K562 (cell line): ENCODE measurements at regions not wholly inside any gene's neighbourhood (a gene's known extent, or its start where the extent isn't known, plus 50 kb on each side); places are given as distances from the start of the nearest gene placed in this dataset.

Experiments used
- ATAC-seq: fragments of 200-7000 bp; cut with Tn5 transposase; 3 replicates; pipeline ENCODE4 v1.9.1; 2020; ENCODE audit warnings: moderate library complexity
- BruUV-seq: library from RNA; stranded (reverse); fragments of 400-500 nt; replicated peaks from 2 replicates; lab custom pipeline; 2021; lab: Mats Ljungman, UMichigan
- CTCF ChIA-PET: fragments of 300-600 bp; formaldehyde crosslinking; extraction: SDS; loops from one replicate; lab custom pipeline; 2021; ENCODE audit warnings: low intra/inter-chr PET ratio; lab: Yijun Ruan, JAX
- POLR2A ChIA-PET: fragments of 300-600, 350-650 bp; sonication (Branson Sonifier 250); formaldehyde crosslinking; extraction: SDS; loops from one replicate; lab custom pipeline; 2021; ENCODE audit warnings: antibody characterized with exemption, inconsistent platforms; lab: Yijun Ruan, JAX
- DNase-seq, 4 experiments: peaks; one replicate each; pipeline versions ENCODE4 v3.0.0 to v3.0.0-alpha.2; 2011 to 2018; ENCODE audit warnings: low spot score in 3 of 4, mixed read lengths in 3 of 4; ENCODE audit errors: extremely low read depth in 1 of 4
- FAIRE-seq: peaks from 2 replicates; lab custom pipeline; 2011; peaks lifted over from hg19 to GRCh38; lab: Jason Lieb, UNC
- H2AFZ ChIP-seq: 2 replicates; pipeline ENCODE4 v1.6.0; 2011; ENCODE audit warnings: low read depth, low read length, control low read depth, inconsistent platforms
- H3K27ac ChIP-seq: fragments of 200-600 bp; 3 replicates; pipeline ENCODE4 v1.8.0; 2011; ENCODE audit warnings: low read depth, mild to moderate bottlenecking, control low read depth, inconsistent platforms, low read length, moderate library complexity, mixed read lengths; ENCODE audit errors: extremely low read depth
- H3K27me3 ChIP-seq, 2 experiments: fragments of 300-600 bp in 1 of 2; 2 replicates in 1 of 2; 3 replicates in 1 of 2; pipeline versions ENCODE4 v1.6.0 to v1.8.0; 2011; ENCODE audit warnings: inconsistent platforms in 2 of 2, low read length in 2 of 2, mild to moderate bottlenecking in 1 of 2, mixed read lengths in 1 of 2, moderate library complexity in 1 of 2; ENCODE audit not compliant: control insufficient read depth in 2 of 2, insufficient read depth in 2 of 2
- H3K36me3 ChIP-seq: fragments of 300-600 bp; 3 replicates; pipeline ENCODE4 v1.8.0; 2011; ENCODE audit warnings: mild to moderate bottlenecking, low read length, inconsistent platforms; ENCODE audit not compliant: control insufficient read depth, insufficient read depth
- H3K4me1 ChIP-seq, 2 experiments: fragments of 200-600 bp in 1 of 2; replicated peaks in 1 of 2; 2 replicates in 1 of 2; 3 replicates in 1 of 2; pipeline versions ENCODE4 v1.5.1 to v1.8.0; 2011; ENCODE audit warnings: inconsistent platforms in 2 of 2, low read length in 2 of 2, mild to moderate bottlenecking in 1 of 2, mixed read lengths in 1 of 2, moderate library complexity in 1 of 2; ENCODE audit not compliant: control insufficient read depth in 2 of 2, insufficient read depth in 2 of 2
- H3K4me2 ChIP-seq: 2 replicates; pipeline ENCODE4 v1.6.1; 2011; ENCODE audit warnings: low read length, control low read depth, inconsistent platforms, mixed read lengths; ENCODE audit not compliant: insufficient read depth
- H3K4me3 ChIP-seq: fragments of 200-600 bp; sonication (generic), shearing (Covaris generic); 2 replicates; pipeline ENCODE4 v1.5.1; 2016; ENCODE audit warnings: control low read depth, inconsistent platforms
- H3K79me2 ChIP-seq: fragments of 200-600 bp; 3 replicates; pipeline ENCODE4 v1.8.0; 2011; ENCODE audit warnings: low read length, inconsistent platforms; ENCODE audit not compliant: control insufficient read depth, insufficient read depth
- H3K9ac ChIP-seq, 2 experiments: 2 replicates each; pipeline versions ENCODE4 v1.6.0 to v1.6.1; 2011; ENCODE audit warnings: low read depth in 2 of 2, low read length in 2 of 2, control low read depth in 1 of 2, inconsistent platforms in 1 of 2, mild to moderate bottlenecking in 1 of 2, mixed read lengths in 1 of 2; ENCODE audit not compliant: insufficient read depth in 1 of 2
- H3K9me1 ChIP-seq: one replicate; pipeline ENCODE4 v1.6.0; 2011; ENCODE audit warnings: inconsistent platforms, mild to moderate bottlenecking, low read length, moderate library complexity; ENCODE audit not compliant: control insufficient read depth, insufficient read depth
- H3K9me3 ChIP-seq: replicated peaks from 2 replicates; pipeline ENCODE4 v1.5.1; 2011; ENCODE audit warnings: low read depth, low read length, inconsistent platforms; ENCODE audit not compliant: control insufficient read depth, insufficient read depth
- H4K20me1 ChIP-seq: replicated peaks from 2 replicates; pipeline ENCODE4 v1.6.1; 2011; ENCODE audit warnings: low read length, inconsistent platforms, mixed read lengths; ENCODE audit not compliant: control insufficient read depth, insufficient read depth
- CHAMP1 ChIP-seq: fragments of 450-650 bp; IDR thresholded peaks from 2 replicates; pipeline ENCODE4 v1.6.1; 2016; ENCODE audit warnings: mild to moderate bottlenecking
- FOXM1 ChIP-seq, 2 experiments: fragments of 450-650 bp in 1 of 2; sonication (generic) in 1 of 2; formaldehyde crosslinking in 1 of 2; IDR thresholded peaks; 2 replicates each; pipeline versions ENCODE4 v1.6.1 to v1.9.0; 2017 to 2022; ENCODE audit warnings: low read depth in 2 of 2, mild to moderate bottlenecking in 2 of 2, missing genetic modification reagents in 1 of 2, moderate library complexity in 1 of 2
- GTF2A2 ChIP-seq: IDR thresholded peaks from 2 replicates; pipeline ENCODE4 v1.6.1; 2016; ENCODE audit warnings: mild to moderate bottlenecking, missing genetic modification characterization, missing compliant biosample characterization
- MAFF ChIP-seq: IDR thresholded peaks from 2 replicates; pipeline ENCODE4 v1.6.1; 2012; ENCODE audit warnings: low read length, improper control_type of control experiment
- NFE2 ChIP-seq: IDR thresholded peaks from 2 replicates; pipeline ENCODE4 v1.6.1; 2014; ENCODE audit warnings: antibody characterized with exemption, low read depth
- NR2F6 ChIP-seq: fragments of 450-650 bp; formaldehyde crosslinking; IDR thresholded peaks from 2 replicates; pipeline ENCODE4 v1.4.0; 2020; ENCODE audit warnings: mild to moderate bottlenecking
- NUFIP1 ChIP-seq: fragments of 450-650 bp; IDR thresholded peaks from 2 replicates; pipeline ENCODE4 v1.6.1; 2018; ENCODE audit not compliant: partially characterized antibody
- SMARCC2 ChIP-seq: fragments of 450-650 bp; IDR thresholded peaks from 2 replicates; pipeline ENCODE4 v1.6.1; 2017; ENCODE audit warnings: antibody characterized with exemption, moderate library complexity, mild to moderate bottlenecking, low read depth
- TCFL5 ChIP-seq: fragments of 250-450 bp; sonication (Bioruptor Pico); conservative IDR thresholded peaks from 2 replicates; pipeline ENCODE4 v1.6.1; 2021; ENCODE audit warnings: mild to moderate bottlenecking, moderate library complexity, matching md5 sums
- XRCC4 ChIP-seq: IDR thresholded peaks from one replicate; pipeline ENCODE4 v1.6.1; 2011; ENCODE audit not compliant: insufficient read depth, insufficient read length; ENCODE audit errors: extremely low read depth
- ZNF165 ChIP-seq: fragments of 250-450 bp; sonication (Bioruptor Pico); IDR thresholded peaks from 2 replicates; pipeline ENCODE4 v1.4.0; 2020; ENCODE audit warnings: borderline replicate concordance
- ZNF24 ChIP-seq: fragments of 450-650 bp; IDR thresholded peaks from 2 replicates; pipeline ENCODE4 v1.6.1; 2016
- WGBS: fragments of 100-300 bp; shearing (Covaris generic); methylation state at CpG from one replicate; pipeline ENCODE4 v1.1.6; 2016; ENCODE audit warnings: low coverage, mixed read lengths; ENCODE audit not compliant: insufficient coverage; ENCODE audit errors: missing lambda C conversion rate; 5-methylcytosine and 5-hydroxymethylcytosine counted together
- in situ Hi-C: fragments of 300-500 bp; cut with MboI; formaldehyde crosslinking; loops from 4 replicates; pipeline ENCODE4 v1.15.0; 2018; ENCODE audit warnings: inconsistent platforms, mixed read lengths
- intact Hi-C: fragments of 100-400 bp; cut with micrococcal nuclease; formaldehyde crosslinking; loops from 2 replicates; pipeline ENCODE4 v1.14.2; 2022

- TF ChIP-seq CHAMP1 (no peak), MAFF (no peak)
- TF ChIP-seq, all 486 proteins: peak for 0
Measured at GRCh38 chr12:91460469-91460868, 277.9 kb upstream of the DCN start (continued).

GRCh38 chr12:91455321-91455720 lies 272.7 kb upstream of the DCN start:
- in situ Hi-C loops (no loop called here), intact Hi-C loops (no loop called here)
- H4K20me1 ChIP-seq = no peaks in the 10 kb centered on the region
- ChIA-PET POLR2A (no interaction called here), CTCF (no interaction called here)
- no peak for DNase-seq
- H3K27ac ChIP-seq = no peak overlapping the region
- no peaks in the 10 kb centered on the region for H3K9me1 ChIP-seq
- no peak overlapping the region for H3K9ac ChIP-seq
- H3K4me3 ChIP-seq = no peak overlapping the region
- H3K27me3 ChIP-seq = no peaks in the 10 kb centered on the region
- FAIRE-seq = no peak
- H2AFZ ChIP-seq = no peak overlapping the region
- no peak overlapping the region for H3K4me2 ChIP-seq
- H3K36me3 ChIP-seq = no peaks in the 10 kb centered on the region
- 55% methylated on average over 5 of the region's 5 CpGs for WGBS
- H3K9me3 ChIP-seq = no peaks in the 10 kb centered on the region
- no peak for ATAC-seq
- TF ChIP-seq XRCC4 (no peak), NUFIP1 (no peak), ZNF165 (no peak), TCFL5 (CRISPR knock-in tag) (no peak), NR2F6 (CRISPR knock-in tag) (no peak), SMARCC2 (no peak), FOXM1 (IDR thresholded peaks at IDR 0.05; ENCODE audit: low read depth) (no peak), FOXM1 (CRISPR knock-in tag; IDR thresholded peaks at IDR 0.05; ENCODE audit: low read depth) (no peak), ZNF24 (no peak), NFE2 (no peak), GTF2A2 (tag) (no peak)
- TF ChIP-seq, all 486 proteins: peak for 0
- Histone ChIP-seq H3K79me2 (no peaks in the 10 kb centered on the region), H3K4me1 (no peaks in the 10 kb centered on the region)
- BruUV-seq = no TSS peak
